HL-60 (cell line): ENCODE measurements at regions not wholly inside any gene's neighbourhood (a gene's known extent, or its start where the extent isn't known, plus 50 kb on each side); places are given as distances from the start of the nearest gene placed in this dataset.

Experiments used
- SPI1 ChIP-seq: IDR thresholded peaks from 2 replicates; pipeline ENCODE4 v1.6.1; 2012; ENCODE audit warnings: low read depth, mild to moderate bottlenecking, borderline replicate concordance
- TF ChIP-seq, protein P1 (sequence below): IDR thresholded peaks from one replicate; pipeline ENCODE4 v1.5.1; 2011; ENCODE audit warnings: low read length, control low read depth, inconsistent platforms; ENCODE audit not compliant: insufficient read depth
- TF ChIP-seq, protein P2 (sequence below): IDR thresholded peaks from 2 replicates; pipeline ENCODE4 v1.6.1; 2012; ENCODE audit warnings: low read depth; ENCODE audit not compliant: insufficient replicate concordance

DNA sequence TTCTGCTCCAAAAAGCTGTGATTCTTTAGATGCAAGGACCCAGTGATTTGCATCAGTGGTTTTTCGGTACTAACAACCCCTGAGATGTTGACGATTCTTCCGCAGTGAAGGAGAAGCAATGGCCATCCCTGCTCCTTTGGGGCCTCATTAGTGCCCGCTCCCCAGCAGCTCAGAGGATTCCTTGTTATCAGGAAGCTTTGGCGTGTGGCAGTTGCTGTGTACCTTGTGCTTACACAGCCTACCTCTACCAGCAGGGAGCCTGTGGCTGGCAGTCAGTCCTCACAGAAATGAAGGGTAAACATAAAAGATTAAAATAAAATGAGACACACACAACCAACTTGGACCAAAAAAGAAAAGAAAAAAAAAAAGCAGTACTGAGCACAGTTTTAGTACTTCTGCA lies 55.2 kb downstream of the CNTN3 start:
- TF ChIP-seq, protein P1, sequence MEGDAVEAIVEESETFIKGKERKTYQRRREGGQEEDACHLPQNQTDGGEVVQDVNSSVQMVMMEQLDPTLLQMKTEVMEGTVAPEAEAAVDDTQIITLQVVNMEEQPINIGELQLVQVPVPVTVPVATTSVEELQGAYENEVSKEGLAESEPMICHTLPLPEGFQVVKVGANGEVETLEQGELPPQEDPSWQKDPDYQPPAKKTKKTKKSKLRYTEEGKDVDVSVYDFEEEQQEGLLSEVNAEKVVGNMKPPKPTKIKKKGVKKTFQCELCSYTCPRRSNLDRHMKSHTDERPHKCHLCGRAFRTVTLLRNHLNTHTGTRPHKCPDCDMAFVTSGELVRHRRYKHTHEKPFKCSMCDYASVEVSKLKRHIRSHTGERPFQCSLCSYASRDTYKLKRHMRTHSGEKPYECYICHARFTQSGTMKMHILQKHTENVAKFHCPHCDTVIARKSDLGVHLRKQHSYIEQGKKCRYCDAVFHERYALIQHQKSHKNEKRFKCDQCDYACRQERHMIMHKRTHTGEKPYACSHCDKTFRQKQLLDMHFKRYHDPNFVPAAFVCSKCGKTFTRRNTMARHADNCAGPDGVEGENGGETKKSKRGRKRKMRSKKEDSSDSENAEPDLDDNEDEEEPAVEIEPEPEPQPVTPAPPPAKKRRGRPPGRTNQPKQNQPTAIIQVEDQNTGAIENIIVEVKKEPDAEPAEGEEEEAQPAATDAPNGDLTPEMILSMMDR, result no peak
- TF ChIP-seq, protein P2, sequence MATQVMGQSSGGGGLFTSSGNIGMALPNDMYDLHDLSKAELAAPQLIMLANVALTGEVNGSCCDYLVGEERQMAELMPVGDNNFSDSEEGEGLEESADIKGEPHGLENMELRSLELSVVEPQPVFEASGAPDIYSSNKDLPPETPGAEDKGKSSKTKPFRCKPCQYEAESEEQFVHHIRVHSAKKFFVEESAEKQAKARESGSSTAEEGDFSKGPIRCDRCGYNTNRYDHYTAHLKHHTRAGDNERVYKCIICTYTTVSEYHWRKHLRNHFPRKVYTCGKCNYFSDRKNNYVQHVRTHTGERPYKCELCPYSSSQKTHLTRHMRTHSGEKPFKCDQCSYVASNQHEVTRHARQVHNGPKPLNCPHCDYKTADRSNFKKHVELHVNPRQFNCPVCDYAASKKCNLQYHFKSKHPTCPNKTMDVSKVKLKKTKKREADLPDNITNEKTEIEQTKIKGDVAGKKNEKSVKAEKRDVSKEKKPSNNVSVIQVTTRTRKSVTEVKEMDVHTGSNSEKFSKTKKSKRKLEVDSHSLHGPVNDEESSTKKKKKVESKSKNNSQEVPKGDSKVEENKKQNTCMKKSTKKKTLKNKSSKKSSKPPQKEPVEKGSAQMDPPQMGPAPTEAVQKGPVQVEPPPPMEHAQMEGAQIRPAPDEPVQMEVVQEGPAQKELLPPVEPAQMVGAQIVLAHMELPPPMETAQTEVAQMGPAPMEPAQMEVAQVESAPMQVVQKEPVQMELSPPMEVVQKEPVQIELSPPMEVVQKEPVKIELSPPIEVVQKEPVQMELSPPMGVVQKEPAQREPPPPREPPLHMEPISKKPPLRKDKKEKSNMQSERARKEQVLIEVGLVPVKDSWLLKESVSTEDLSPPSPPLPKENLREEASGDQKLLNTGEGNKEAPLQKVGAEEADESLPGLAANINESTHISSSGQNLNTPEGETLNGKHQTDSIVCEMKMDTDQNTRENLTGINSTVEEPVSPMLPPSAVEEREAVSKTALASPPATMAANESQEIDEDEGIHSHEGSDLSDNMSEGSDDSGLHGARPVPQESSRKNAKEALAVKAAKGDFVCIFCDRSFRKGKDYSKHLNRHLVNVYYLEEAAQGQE, result no peak
- no peak for TF ChIP-seq SPI1
